ENCODE measurements at regions not wholly inside any gene's neighbourhood (a gene's known extent, or its start where the extent isn't known, plus 50 kb on each side); places are given as distances from the start of the nearest gene placed in this dataset.

DNA sequence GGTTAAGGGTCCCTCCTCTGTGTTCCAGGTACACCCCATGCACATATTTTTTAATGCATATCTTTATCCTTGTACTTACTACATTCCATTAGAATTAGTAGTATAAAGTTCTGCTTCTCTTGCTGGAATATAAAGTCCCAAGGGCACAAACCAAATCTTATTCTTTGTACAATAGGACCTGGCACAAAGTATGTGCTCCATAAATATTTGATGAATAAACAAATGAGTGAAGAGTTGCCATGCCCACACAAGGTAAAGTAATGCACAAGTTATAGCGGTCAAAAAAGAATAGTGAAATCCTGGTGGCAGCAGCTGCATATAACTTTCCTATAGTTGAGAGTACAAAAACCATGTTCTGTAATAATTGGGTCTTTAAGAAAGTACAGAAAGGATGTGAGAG, 82.1 kb upstream of the BMP4 start:
- Histone ChIP-seq H3K56ac (ENCODE audit: low read length) (no peak overlapping the region), H3K4me2 (ENCODE audit: low read length) (no peak overlapping the region), H3K79me1 (ENCODE audit: low read length) (no peaks in the 10 kb centered on the region), H3K27me3 (ENCODE audit: insufficient read depth, low read length, poor library complexity) (no peaks in the 10 kb centered on the region), H3K4me3 (ENCODE audit: low read length) (no peak overlapping the region), H3K27ac (ENCODE audit: low read depth, low read length) (no peak overlapping the region), H2BK15ac (replicated peaks; ENCODE audit: low read depth) (no peak overlapping the region), H3K36me3 (ENCODE audit: control insufficient read depth, insufficient read depth, low read length) (no peaks in the 10 kb centered on the region), H2BK120ac (ENCODE audit: low read depth, low read length) (no peak overlapping the region), H3K4me1 (ENCODE audit: control insufficient read depth, low read depth, low read length) (no peaks in the 10 kb centered on the region), H2BK5ac (ENCODE audit: low read length) (no peak overlapping the region), H3K9ac (ENCODE audit: low read length) (no peak overlapping the region), H3K79me2 (ENCODE audit: control insufficient read depth, insufficient read depth, low read length) (no peaks in the 10 kb centered on the region), H3K23ac (ENCODE audit: low read length) (no peak overlapping the region), H2AK5ac (ENCODE audit: low read length) (no peak overlapping the region), H3K18ac (ENCODE audit: low read length) (no peak overlapping the region), H3K4ac (ENCODE audit: low read depth, low read length) (no peak overlapping the region), H4K8ac (ENCODE audit: low read depth, low read length) (no peak overlapping the region), H4K5ac (ENCODE audit: low read length) (no peak overlapping the region)
- no CpG with 5 or more reads among the region's 1 CpG for WGBS (ENCODE audit: extremely low coverage, insufficient coverage, low lambda C conversion rate)
- no peak for DNase-seq

- Histone ChIP-seq H3K4ac (ENCODE audit: low read depth, low read length) (no peak overlapping the region), H3K18ac (ENCODE audit: low read length) (no peak overlapping the region), H2BK5ac (ENCODE audit: low read length) (no peak overlapping the region), H4K8ac (ENCODE audit: low read depth, low read length) (no peak overlapping the region), H3K4me2 (ENCODE audit: low read length) (no peak overlapping the region), H3K79me2 (ENCODE audit: control insufficient read depth, insufficient read depth, low read length) (no peaks in the 10 kb centered on the region), H4K5ac (ENCODE audit: low read length) (no peak overlapping the region), H3K9ac (ENCODE audit: low read length) (no peak overlapping the region), H2BK120ac (ENCODE audit: low read depth, low read length) (no peak overlapping the region), H2AK5ac (ENCODE audit: low read length) (no peak overlapping the region), H3K27ac (ENCODE audit: low read depth, low read length) (no peak overlapping the region), H3K4me3 (ENCODE audit: low read length) (no peak overlapping the region), H3K27me3 (ENCODE audit: insufficient read depth, low read length, poor library complexity) (no peaks in the 10 kb centered on the region), H3K36me3 (ENCODE audit: control insufficient read depth, insufficient read depth, low read length) (no peaks in the 10 kb centered on the region), H3K4me1 (ENCODE audit: control insufficient read depth, low read depth, low read length) (no peaks in the 10 kb centered on the region), H3K23ac (ENCODE audit: low read length) (no peak overlapping the region), H2BK15ac (replicated peaks; ENCODE audit: low read depth) (no peak overlapping the region), H3K56ac (ENCODE audit: low read length) (no peak overlapping the region), H3K79me1 (ENCODE audit: low read length) (no peaks in the 10 kb centered on the region)
- WGBS (ENCODE audit: extremely low coverage, insufficient coverage, low lambda C conversion rate), result no CpG with 5 or more reads among the region's 2 CpGs
- DNase-seq, result no peak
Observed at GRCh38 chr14:54039311-54039710, 82.7 kb upstream of the BMP4 start.

DNA sequence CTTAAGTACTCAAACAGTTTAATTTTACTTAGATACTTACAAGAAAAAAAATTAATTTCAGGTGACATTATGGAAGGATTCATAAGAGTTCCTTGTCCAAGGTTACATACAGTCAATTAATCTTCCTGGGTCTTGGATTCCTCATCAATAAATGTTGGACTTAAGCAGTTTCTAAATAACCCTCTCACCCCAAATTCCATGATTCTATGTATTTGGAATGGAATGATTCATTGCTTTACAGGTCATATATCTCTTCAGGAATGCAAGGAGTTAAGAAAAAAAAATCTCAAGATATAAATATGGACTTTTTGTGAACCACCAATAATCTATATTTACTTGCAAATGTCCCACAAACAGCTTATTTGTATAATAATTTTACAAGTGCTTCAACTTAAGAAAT, 84.2 kb upstream of the BMP4 start:
- H3K23ac ChIP-seq (ENCODE audit: low read length), result no peak overlapping the region
- H4K5ac ChIP-seq (ENCODE audit: low read length), result no peak overlapping the region
- H3K27me3 ChIP-seq (ENCODE audit: insufficient read depth, low read length, poor library complexity), result no peaks in the 10 kb centered on the region
- H3K27ac ChIP-seq (ENCODE audit: low read depth, low read length), result no peak overlapping the region
- DNase-seq, result no peak
- H2BK15ac ChIP-seq (replicated peaks; ENCODE audit: low read depth), result no peak overlapping the region
- no peaks in the 10 kb centered on the region for H3K79me2 ChIP-seq (ENCODE audit: control insufficient read depth, insufficient read depth, low read length)
- no peak overlapping the region for H3K4ac ChIP-seq (ENCODE audit: low read depth, low read length)
- no peak overlapping the region for H2AK5ac ChIP-seq (ENCODE audit: low read length)
- no peak overlapping the region for H3K18ac ChIP-seq (ENCODE audit: low read length)
- no peak overlapping the region for H2BK120ac ChIP-seq (ENCODE audit: low read depth, low read length)
- H3K56ac ChIP-seq (ENCODE audit: low read length), result no peak overlapping the region
- H3K36me3 ChIP-seq (ENCODE audit: control insufficient read depth, insufficient read depth, low read length), result no peaks in the 10 kb centered on the region
- no peak overlapping the region for H4K8ac ChIP-seq (ENCODE audit: low read depth, low read length)
- H3K4me3 ChIP-seq (ENCODE audit: low read length), result no peak overlapping the region
- H3K79me1 ChIP-seq (ENCODE audit: low read length), result no peaks in the 10 kb centered on the region
- no peak overlapping the region for H2BK5ac ChIP-seq (ENCODE audit: low read length)
- no peaks in the 10 kb centered on the region for H3K4me1 ChIP-seq (ENCODE audit: control insufficient read depth, low read depth, low read length)
- H3K4me2 ChIP-seq (ENCODE audit: low read length), result no peak overlapping the region
- no peak overlapping the region for H3K9ac ChIP-seq (ENCODE audit: low read length)

DNA sequence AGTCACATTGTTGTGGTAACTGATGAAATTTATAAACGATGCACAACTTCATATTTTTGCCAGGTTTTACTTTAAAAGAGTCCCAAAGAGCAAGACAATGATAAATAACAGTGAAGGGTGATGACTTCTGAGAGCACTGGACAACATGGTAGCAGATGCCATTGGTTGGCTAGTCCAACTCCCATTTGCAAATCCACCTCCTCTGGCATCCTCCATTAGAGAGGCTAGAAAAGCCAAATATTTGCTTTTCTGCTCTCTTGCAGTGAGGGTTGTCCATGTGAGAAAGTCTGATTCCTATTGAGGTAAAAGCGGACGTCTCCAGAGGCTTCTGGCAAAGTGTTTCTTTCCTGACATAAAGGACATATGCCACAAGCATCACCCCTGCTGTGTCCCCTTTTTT, 89.6 kb upstream of the BMP4 start:
- Histone ChIP-seq H3K4ac (ENCODE audit: low read depth, low read length) (no peak overlapping the region), H3K23ac (ENCODE audit: low read length) (no peak overlapping the region), H3K27ac (ENCODE audit: low read depth, low read length) (no peak overlapping the region), H3K4me1 (ENCODE audit: control insufficient read depth, low read depth, low read length) (no peaks in the 10 kb centered on the region), H2AK5ac (ENCODE audit: low read length) (no peak overlapping the region), H3K79me2 (ENCODE audit: control insufficient read depth, insufficient read depth, low read length) (no peaks in the 10 kb centered on the region), H3K56ac (ENCODE audit: low read length) (no peak overlapping the region), H2BK15ac (replicated peaks; ENCODE audit: low read depth) (no peak overlapping the region), H3K4me3 (ENCODE audit: low read length) (no peak overlapping the region), H4K5ac (ENCODE audit: low read length) (no peak overlapping the region), H3K9ac (ENCODE audit: low read length) (no peak overlapping the region), H3K18ac (ENCODE audit: low read length) (no peak overlapping the region), H4K8ac (ENCODE audit: low read depth, low read length) (no peak overlapping the region), H3K4me2 (ENCODE audit: low read length) (no peak overlapping the region), H3K27me3 (ENCODE audit: insufficient read depth, low read length, poor library complexity) (no peaks in the 10 kb centered on the region), H2BK5ac (ENCODE audit: low read length) (no peak overlapping the region), H3K36me3 (ENCODE audit: control insufficient read depth, insufficient read depth, low read length) (no peaks in the 10 kb centered on the region), H3K79me1 (ENCODE audit: low read length) (no peaks in the 10 kb centered on the region), H2BK120ac (ENCODE audit: low read depth, low read length) (no peak overlapping the region)
- DNase-seq, result no peak
- no CpG with 5 or more reads among the region's 3 CpGs for WGBS (ENCODE audit: extremely low coverage, insufficient coverage, low lambda C conversion rate)

DNA sequence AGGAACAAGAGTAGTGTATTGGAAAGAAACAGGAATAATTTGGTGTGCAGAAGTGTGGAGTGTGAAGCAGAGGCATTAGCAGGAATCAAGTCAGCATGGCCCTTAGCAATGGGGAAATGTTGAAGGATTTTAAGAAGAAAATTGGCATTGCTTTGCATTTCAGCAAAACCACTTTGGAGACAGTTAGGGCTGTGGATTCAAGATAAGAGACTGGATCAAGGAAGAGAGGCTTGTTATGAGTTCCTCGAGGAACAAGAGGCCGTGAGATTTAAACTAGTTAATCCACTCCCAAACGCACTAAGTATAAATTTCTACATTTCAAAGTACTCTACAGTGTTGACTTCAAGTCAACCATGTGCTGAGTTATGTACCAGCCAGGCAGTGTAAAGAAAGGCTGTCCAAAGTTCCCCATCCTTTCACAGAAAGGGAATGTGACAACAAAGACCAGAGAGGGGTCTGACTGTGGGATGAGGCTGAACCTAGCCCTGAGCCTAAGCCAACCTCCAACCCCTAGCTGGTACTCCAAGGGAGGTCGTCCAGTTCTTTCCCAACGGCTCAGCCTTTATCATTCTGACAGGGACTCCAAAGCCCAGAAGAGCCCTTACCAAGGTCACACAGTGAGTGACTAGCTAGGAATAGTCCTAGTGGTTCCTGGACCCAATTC, 91.2 kb upstream of the BMP4 start:
- no peaks in the 10 kb centered on the region for H3K4me1 ChIP-seq (ENCODE audit: control insufficient read depth, low read depth, low read length)
- H3K79me2 ChIP-seq (ENCODE audit: control insufficient read depth, insufficient read depth, low read length), result no peaks in the 10 kb centered on the region
- H2BK15ac ChIP-seq (replicated peaks; ENCODE audit: low read depth), result no peak overlapping the region
- no peak overlapping the region for H3K4me3 ChIP-seq (ENCODE audit: low read length)
- no peak for DNase-seq
- H3K23ac ChIP-seq (ENCODE audit: low read length), result no peak overlapping the region
- no CpG with 5 or more reads among the region's 5 CpGs for WGBS (ENCODE audit: extremely low coverage, insufficient coverage, low lambda C conversion rate)
- H2BK120ac ChIP-seq (ENCODE audit: low read depth, low read length), result no peak overlapping the region
- no peak overlapping the region for H2BK5ac ChIP-seq (ENCODE audit: low read length)
- no peak overlapping the region for H3K27ac ChIP-seq (ENCODE audit: low read depth, low read length)
- no peak overlapping the region for H3K18ac ChIP-seq (ENCODE audit: low read length)
- H4K5ac ChIP-seq (ENCODE audit: low read length), result no peak overlapping the region
- no peak overlapping the region for H4K8ac ChIP-seq (ENCODE audit: low read depth, low read length)
- H2AK5ac ChIP-seq (ENCODE audit: low read length), result no peak overlapping the region
- no peak overlapping the region for H3K9ac ChIP-seq (ENCODE audit: low read length)
- no peak overlapping the region for H3K4me2 ChIP-seq (ENCODE audit: low read length)
- no peak overlapping the region for H3K4ac ChIP-seq (ENCODE audit: low read depth, low read length)
- no peaks in the 10 kb centered on the region for H3K79me1 ChIP-seq (ENCODE audit: low read length)
- H3K27me3 ChIP-seq (ENCODE audit: insufficient read depth, low read length, poor library complexity), result no peaks in the 10 kb centered on the region
- no peaks in the 10 kb centered on the region for H3K36me3 ChIP-seq (ENCODE audit: control insufficient read depth, insufficient read depth, low read length)
- H3K56ac ChIP-seq (ENCODE audit: low read length), result no peak overlapping the region

DNA sequence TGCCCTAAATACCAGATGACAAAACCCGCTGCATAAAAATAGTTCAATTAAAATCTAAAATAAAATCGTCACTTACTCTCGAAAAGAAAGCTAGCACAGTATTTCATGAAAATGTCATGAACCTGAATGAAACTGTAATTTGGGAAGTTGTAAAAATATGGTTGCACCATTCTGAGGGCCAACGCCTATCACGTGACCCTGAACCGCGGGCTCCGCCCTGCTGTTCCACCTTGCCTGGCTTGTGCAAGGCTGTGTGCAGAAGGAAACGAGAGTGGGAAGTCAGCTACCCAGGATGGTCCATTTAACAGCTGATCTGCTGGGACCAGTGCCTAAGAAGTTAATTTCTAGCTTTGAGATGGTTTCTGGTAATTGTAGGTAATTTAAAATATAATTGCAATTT, 91.7 kb upstream of the BMP4 start:
- 100% methylated on average over 2 of the region's 9 CpGs for whole genome bisulfite sequencing (ENCODE audit: extremely low coverage, insufficient coverage, low lambda C conversion rate)
- no peak overlapping the region for H4K8ac ChIP-seq (ENCODE audit: low read depth, low read length)
- no peaks in the 10 kb centered on the region for H3K27me3 ChIP-seq (ENCODE audit: insufficient read depth, low read length, poor library complexity)
- no peak overlapping the region for H2AK5ac ChIP-seq (ENCODE audit: low read length)
- H3K9ac ChIP-seq (ENCODE audit: low read length), result no peak overlapping the region
- no peak overlapping the region for H3K56ac ChIP-seq (ENCODE audit: low read length)
- H3K27ac ChIP-seq (ENCODE audit: low read depth, low read length), result no peak overlapping the region
- H3K4me3 ChIP-seq (ENCODE audit: low read length), result no peak overlapping the region
- H3K36me3 ChIP-seq (ENCODE audit: control insufficient read depth, insufficient read depth, low read length), result no peaks in the 10 kb centered on the region
- no peak overlapping the region for H4K5ac ChIP-seq (ENCODE audit: low read length)
- H3K79me2 ChIP-seq (ENCODE audit: control insufficient read depth, insufficient read depth, low read length), result no peaks in the 10 kb centered on the region
- H3K4me1 ChIP-seq (ENCODE audit: control insufficient read depth, low read depth, low read length), result no peaks in the 10 kb centered on the region
- H3K79me1 ChIP-seq (ENCODE audit: low read length), result no peaks in the 10 kb centered on the region
- H3K4ac ChIP-seq (ENCODE audit: low read depth, low read length), result no peak overlapping the region
- no peak overlapping the region for H3K23ac ChIP-seq (ENCODE audit: low read length)
- no peak overlapping the region for H2BK120ac ChIP-seq (ENCODE audit: low read depth, low read length)
- H3K4me2 ChIP-seq (ENCODE audit: low read length), result no peak overlapping the region
- H2BK5ac ChIP-seq (ENCODE audit: low read length), result no peak overlapping the region
- no peak overlapping the region for H3K18ac ChIP-seq (ENCODE audit: low read length)
- no peak overlapping the region for H2BK15ac ChIP-seq (replicated peaks; ENCODE audit: low read depth)
- DNase-seq, result no peak
